IPS-NIHi7 (cell line): ENCODE measurements at regions not wholly inside any gene's neighbourhood (a gene's known extent, or its start where the extent isn't known, plus 50 kb on each side); places are given as distances from the start of the nearest gene placed in this dataset.
"Not testable (repeated sequence)": the region's sequence is repeated elsewhere in the genome, so short reads cannot be mapped to it uniquely, and the experiment has no call there.

Experiments used
- DNase-seq: peaks from one replicate; pipeline ENCODE4 v3.0.0; 2012; ENCODE audit warnings: mixed read lengths; ENCODE audit errors: extremely low spot score

DNA sequence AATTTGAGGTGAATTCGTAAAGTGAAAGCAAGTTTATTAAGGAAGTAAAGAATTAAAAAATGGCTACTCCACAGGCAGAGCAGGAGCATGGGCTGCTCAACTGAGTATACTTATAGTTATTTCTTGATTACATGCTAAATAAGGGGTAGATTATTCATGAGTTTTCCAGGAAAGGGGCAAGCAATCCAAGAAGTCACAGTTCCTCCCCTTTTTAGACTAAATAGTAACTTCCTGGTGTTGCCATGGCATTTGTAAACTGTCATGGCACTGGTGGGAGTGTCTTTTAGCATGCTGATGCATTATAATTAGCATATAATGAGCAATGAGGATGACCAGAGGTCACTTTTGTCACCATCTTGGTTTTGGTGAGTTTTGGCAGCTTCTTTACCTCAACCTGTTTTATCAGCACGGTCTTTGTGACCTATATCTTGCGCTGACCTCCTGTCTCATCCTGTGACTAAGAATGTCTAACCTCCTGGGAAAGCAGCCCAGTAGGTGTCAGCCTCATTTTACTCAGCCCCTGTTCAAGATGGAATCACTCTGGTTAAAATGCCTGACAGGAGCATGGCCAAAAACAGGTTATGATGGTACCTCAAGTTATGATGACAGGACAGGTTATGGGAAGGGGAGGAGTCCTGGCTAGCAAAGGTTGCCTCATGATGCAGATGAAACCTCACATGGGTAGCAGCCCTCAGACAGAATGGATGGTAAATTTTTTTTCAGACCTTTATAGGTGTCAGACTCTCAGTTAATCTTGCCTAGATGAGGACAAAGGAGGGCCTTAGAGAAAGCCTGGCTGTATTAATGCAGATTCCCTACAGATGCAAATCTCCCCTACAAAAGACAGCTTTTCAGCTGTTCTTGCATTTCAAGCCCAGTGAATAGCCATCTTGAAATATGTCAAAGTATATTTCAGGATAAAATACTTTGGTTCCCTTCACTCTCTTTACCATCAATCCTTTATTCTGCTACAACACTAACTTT, 49.7 kb downstream of the SIPA1L2 start:
- DNase-seq = no peak

DNA sequence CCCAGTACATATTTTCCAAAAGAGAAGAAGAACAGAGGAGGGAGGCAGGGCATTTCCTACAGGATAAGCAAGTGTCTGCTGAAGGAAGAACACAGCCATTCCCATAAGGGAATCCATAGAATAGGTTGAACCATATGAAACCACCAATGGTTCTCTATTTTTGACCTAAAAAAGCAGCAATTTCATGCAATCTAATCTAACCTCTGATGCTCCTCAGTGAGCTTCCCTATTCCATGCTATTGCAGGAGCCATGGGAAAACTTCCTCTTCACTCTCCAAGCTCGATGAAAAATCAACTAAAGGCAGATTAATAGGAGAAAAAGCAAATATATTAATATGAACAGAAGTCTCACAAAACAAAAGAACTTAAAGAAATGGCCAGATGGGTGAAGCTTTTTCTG, 50.5 kb downstream of the SIPA1L2 start:
- no peak for DNase-seq

DNA sequence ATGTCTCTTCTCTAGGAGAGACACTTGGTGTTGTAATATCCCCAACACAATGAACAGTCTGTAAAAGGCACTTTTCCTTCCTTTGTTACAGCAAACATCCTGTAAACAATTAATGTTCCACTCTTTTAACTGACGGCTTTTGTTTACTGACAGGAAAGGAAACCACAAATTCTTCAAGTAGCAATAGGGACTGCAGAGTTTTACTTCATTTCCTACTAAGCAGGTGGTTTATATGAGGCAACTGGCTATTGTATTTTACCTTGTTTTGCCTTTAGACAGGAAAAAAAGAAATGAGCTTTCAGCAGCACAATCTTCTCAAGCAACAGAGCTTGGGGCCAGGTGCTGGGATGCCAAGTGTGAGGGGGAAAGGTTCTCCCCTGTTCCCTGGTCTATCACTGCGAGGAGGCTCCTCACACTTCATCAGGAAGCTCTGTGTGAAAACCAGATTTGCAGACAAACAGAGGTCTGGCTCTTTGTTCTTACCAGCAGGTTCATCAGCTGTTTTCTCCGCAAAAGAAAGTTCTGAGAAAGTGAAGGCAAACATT, 51.2 kb downstream of the SIPA1L2 start:
- peak; percentile 37 for DNase-seq

DNA sequence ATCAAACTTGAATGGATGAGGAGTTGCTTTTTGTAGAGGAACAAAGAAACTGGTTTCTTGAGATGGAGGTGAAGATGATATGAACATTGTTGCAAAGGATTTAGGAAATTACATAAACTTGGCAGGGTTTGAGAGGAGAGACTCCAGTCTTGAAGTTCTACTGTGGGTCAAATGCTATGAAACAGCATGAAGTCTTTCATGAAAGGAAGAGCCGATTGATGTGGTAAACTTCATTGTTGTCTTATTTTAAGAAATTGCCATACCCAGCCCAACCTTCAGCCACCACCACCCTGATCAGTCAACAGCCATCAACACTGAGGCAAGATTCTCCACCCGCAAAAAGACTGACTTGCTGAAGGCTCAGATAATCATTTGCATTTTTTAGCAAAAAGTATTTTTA, 52.2 kb downstream of the SIPA1L2 start:
- no peak for DNase-seq

DNA sequence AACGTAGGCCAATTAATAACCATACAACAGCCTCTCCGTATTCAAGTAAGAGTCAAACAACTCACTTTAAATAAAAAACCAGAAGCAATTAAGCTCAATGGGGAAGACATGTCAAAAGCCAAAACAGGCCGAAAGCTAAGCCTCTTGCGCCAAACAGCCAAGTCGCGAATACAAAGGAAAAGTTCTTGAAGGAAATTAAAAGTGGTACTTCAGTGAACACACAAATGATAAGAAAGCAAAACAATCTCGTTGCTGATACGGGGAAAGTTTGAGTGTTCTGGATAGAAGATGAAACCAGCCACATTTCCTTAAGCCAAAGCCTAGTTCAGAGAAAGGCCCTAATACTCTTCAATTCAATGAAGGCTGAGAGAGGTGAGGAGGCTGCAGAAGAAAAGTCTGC, 53.4 kb downstream of the SIPA1L2 start:
- no peak for DNase-seq

DNA sequence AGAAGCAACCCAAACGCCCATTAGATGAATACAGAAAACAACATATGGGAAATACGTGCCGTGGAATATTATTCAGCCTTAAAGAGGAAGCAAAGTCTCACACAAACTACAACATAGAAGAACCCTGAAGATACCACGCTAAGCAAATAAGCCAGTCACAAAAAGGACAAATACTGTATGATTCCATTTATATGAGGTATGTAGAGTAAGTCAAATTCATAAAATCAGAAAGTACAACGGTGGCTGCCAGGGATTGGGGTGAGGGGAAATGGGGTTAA, 54.2 kb downstream of the SIPA1L2 start:
- DNase-seq = no peak

DNA sequence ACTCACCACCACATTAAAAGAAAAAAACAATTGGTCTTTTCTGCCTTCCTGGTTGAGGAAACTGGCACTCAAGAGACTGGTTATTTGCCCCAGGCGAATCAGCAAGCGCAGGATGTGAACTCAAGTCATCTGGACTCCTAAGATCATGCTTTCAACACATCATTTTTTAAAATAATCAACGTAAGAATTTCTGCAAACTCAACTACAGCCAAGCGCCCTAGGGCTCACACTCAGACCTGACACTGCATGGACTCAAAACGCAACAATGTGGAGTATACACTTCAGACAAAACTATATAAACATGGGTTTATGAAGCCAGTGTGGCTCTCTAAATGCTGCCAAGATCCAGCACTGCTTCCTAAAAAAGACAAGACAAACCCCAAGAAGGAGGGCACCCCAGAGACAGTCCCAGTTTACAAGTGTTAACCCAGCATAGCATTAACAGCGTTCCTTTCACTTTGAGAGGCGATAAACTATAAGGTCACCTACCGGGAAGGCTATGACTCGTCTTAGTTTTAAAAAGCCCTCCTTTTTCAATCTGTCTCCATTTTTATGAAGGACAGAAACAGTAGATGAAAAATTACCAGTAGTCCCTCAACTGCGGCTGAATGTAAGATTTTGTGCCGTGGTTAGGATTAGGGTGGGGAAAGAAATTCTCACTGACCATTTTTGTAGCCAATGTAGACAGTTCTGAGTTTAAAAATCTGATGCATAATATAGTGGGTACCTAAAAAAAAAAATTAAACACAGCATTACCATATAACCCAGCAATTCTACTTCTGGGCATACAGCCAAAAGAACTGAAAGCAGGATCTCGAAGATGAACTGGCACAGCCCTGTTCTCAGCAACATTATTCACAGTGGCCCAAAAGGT, 54.8 kb downstream of the SIPA1L2 start:
- no peak for DNase-seq

DNA sequence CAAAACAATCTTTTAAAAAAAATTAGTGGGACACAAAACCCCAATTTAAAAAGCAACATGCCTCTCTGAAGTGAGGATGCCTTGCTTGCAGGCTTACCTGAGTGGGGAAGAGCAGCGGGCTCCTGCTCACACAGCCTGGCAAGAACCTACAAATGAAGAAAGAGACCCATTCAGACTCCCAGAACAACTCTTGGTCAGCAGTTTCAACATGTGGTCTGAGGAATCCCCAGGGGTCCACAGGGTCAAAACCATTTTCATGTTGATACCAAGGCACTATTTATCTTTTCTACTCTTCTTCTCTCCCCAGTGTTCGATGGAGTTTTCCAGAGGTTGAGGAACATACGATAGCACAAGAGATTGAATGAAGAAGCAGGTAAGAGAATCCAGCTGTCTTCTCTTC, 55.9 kb downstream of the SIPA1L2 start:
- no peak for DNase-seq

DNA sequence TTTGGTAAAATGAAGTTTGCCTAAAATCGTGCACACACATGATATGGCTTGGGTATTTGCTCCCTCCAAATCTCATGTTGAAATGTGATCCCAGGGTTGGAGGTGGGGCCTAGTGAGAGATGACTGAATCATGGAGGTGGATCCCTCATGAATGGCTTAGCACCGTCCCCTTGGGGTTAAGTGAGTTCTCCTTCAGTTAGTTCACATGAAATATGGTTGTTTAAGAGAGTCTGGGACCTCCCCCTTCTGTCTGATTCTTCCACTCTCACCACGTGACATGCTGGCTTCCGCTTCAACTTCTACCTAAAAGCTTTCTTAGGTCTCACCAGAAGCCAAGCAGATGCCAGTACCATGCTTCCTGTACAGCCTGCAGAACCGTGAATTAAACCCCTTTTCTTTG, 58.4 kb downstream of the SIPA1L2 start:
- DNase-seq = no peak

DNA sequence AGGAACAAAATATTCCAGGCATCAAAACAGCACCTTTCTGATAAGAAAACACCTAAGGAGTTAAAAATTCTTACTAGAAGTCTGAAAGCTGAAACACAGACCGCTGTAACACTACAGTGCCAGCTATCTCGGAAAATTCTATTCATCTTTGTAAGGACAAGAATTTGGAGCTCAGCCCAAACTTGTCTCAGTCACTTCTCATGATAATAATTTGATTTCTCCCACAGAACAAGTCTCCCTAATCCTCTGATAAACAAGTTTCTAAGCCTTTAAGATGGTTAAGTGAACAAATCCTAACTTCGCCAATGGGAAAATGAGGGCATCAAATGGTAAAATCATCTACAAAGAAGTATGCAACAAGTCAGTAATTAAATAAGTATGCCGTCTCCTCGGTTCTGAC, 59.9 kb downstream of the SIPA1L2 start:
- DNase-seq = no peak

DNA sequence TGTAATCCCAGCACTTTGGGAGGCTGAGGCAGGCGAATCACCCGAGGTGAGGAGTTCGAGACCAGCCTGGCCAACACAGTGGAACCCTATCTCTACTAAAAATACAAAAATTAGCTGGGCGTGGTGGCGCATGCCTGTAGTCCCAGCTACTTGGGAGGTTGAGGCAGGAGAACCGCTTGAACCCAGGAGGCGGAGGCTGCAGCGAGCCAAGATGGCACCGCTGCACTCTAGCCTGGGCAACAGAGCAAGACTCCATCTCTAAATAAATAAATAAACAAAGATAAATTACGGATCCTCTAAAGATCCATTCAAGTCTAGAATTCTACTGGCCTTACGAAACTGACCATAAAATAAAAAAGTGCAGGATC, 60.4 kb downstream of the SIPA1L2 start:
- not testable (repeated sequence) for DNase-seq

DNA sequence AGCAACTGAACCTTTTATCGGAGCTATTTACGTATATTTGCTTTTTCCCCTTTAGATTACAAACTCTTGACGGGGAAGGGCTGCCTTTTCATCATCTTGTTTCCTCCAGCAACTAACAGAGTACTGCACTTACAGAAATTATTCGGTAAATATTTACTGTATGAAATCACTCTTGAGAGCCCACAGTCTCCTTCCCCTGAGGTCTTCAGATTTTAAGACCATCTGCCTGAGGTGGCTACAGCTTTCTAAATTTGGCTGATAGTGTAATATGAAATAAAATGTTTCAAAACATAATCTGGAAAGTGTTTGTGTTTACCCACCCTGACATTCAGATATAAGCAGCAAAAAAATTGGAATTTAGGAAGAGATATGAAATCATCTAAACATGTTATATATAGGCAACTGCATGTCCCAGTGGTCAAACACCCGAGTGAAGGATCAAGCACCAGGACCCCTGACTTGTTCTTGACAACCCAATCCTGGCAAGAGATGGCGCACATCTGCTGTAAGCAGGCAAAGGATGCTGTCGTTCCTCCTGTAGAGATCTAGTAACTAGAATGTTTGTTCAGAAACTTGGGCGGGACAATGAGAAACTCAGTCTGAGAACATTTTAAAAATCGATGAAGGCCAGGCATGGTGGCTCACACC, 60.9 kb downstream of the SIPA1L2 start:
- DNase-seq = no peak

DNA sequence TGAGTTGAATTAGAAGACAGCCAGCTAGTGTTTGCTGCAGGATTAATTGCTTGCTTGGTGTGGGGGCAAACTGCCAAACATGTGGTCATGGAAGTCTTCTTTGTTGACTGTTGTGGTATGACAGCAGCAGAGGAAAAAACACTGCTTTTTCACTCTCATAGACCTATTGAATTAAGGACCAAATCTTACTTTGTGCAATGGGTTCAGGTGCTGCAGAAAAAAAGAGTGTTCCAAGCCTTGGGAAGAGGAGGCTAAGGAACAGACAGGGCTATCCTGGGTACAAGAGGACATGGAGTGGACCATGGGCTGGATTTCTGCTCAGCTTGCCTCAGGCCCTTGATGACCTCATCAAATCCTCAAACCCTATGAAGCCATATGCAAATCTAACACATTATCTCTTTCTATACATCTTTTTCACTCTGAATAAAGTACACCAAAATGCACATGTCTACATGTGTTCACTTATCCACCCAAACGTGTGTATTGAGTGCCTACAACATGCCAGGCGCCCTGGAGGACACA, 61.5 kb downstream of the SIPA1L2 start:
- no peak for DNase-seq

DNA sequence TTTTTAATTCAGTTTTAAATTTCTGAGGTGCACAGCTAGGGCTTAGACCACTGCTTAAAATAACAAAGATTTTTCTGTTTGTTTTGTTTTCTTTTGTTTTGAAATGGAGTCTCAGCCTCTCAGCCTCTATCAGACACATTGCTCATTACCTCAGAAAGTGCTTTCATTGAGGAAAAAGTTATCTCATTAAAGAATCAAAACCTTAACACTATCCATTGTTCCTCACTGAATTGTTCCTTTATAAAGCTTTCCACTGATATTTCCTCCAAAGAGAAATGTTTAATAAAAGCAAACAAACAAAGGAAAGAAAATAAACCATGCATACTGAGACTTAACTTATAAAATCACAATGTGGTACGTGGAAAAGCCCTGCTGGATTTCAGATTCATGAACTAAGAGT, 63.8 kb downstream of the SIPA1L2 start:
- DNase-seq = no peak

DNA sequence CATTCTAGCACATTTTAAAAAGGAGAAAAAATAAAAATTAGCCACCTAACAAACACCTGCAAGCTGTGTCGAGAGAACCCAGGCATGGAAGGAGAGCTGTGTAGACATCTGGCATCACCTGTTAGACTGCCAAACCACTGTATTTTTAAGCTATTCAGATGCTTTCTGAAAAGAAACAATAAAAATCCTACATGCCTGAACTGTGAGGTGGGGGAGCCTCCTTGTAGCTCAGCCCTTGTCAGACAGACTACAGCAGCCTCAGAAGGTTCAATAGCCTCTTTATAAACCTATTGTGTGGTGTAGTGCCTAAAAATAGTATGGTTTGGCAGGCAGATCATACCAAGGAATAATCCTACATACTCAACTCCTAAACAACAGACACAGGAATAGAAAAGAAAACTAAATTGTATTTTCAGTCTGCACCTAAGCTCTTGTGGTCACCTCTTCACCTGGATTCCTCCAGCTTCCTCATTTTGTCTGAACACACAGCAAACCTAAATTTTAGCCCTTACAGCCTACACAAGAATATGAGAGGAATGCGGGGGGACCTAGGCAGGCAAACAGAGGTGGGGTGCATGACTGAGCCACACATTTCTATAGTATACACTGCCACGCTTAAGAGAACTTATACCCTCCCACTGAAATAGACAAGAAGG, 67.0 kb downstream of the SIPA1L2 start:
- DNase-seq = no peak

DNA sequence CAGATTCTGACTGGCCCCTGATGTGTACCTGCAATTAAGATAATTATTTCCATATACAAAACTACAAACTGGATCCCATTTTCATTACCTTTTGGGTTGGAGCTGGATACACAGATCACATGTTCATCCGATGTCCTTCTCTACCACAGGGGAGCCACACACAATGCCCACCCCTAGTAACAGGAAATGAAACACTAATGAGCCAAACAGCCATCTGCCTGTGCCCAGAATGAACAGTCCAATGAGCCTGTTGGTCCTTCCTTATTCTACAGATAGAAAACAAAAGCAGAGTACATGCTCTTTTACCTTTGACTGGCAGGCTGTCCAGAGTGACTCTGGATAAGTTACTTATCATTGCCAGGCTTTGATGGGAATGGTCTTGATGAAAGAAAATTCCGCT, 68.6 kb downstream of the SIPA1L2 start:
- no peak for DNase-seq

DNA sequence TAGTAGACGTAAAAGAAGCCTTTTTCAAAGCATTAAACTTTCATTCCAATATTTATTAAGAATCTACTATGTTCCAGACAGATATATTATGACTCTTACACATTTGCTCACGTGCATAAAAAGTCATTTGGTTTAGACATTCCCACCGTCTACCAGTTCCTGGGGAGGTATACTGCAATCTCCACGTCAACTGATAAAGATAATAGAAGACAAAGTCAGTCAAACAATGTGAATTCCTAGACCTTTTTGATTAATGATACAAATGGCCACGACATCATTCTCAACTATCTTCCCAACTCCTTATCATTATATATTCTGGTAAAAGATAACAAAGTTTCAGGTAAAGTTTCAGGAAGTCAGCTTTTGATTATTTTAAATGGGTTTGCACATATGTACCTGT, 69.0 kb downstream of the SIPA1L2 start:
- no peak for DNase-seq

DNA sequence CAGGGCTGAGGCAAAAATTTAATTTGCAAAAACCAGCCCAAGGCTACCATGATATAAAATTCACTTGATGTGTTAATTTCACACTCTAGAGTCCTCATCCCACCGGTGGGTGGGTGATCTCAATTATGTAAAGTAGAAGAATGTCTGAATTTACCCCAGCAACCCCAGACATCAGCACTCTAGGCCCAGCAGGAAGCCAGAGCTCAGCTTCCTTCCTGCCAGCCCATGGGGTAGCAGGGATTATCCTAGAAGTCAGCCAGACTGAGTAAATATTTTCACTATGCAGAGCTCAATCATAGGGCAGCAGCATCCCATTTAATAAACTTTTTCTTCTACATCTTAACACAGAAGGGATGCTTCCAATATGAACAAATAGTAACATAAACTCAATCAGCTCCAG, 71.0 kb downstream of the SIPA1L2 start:
- DNase-seq = peak; percentile 51

DNA sequence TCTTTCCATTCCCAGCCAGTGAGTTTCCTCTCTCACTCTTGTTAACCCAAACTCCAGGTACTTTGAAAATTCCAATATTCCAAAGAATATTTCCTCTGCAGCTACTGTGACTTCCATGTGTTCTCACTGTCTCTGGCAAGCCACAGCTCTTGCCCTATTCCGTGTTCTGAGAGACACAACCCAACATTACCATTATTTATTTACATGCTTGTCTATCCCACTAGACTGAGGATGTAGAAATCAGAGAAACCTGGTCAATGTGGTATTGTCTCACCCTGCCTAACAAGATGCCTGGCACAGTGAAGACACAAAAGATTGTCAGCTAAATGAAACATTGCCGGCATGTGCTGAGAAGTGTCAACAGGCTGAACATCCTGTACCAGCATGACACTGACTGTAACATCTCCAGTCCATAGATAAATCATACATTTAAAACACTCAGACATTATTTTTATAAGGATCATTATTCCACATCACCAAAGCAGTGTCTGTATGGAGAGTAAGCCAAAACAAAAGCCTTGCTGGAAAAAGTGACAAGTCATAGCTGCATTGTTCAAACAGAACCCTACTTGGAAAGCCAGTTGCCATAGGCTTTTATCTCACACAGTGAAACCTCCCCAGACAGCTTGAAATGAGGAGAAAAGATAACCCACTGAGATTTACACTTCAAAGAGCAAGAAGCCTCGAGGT, 72.3 kb downstream of the SIPA1L2 start:
- no peak for DNase-seq

DNA sequence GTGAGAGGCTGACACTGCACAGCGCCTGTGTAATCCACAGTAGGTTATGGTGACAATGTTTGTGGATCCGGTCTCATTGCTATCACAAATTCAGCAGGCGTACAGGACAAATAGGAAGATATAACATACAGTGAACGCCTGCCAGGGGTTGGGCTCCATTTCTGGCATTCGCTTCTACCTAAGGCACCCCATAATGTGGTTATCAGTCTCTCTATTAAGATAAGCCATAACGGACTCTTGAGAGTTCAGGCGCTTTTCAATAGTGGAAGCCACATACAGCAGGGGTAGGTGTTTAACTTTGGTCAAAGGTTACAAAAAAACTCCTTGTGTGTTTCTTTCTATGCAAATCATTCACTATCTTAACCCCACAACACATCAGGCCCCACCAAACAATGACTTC, 72.8 kb downstream of the SIPA1L2 start:
- no peak for DNase-seq

DNA sequence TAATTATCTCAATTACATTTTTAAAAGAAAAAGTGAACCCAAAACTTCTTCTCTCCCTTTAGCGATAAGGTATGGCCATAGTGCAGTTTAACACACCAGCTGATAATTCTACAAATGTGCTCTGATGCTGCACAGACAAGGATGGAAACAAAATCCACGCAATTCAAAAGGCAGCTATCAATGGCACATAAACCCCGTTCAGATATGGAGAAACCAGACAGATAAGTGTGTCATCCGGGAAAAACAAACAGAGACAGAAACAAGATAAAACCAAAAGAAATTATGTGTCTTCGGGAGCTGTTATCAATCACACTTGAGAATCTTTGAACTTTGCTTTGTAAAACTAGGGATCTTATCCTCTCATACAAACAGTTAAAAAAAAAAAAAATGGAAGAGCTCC, 73.6 kb downstream of the SIPA1L2 start:
- DNase-seq = no peak
